ENCODE measurements at regions not wholly inside any gene's neighbourhood (a gene's known extent, or its start where the extent isn't known, plus 50 kb on each side); places are given as distances from the start of the nearest gene placed in this dataset.

GRCh38 chr5:32933692-32934091 is 222.6 kb downstream of the NPR3 start:
- no peak for DNase-seq (ENCODE audit: low read depth, low spot score)
- no peaks in the 10 kb centered on the region for H3K9me1 ChIP-seq (ENCODE audit: control insufficient read depth, extremely low read depth, insufficient read depth, low read length)

DNA sequence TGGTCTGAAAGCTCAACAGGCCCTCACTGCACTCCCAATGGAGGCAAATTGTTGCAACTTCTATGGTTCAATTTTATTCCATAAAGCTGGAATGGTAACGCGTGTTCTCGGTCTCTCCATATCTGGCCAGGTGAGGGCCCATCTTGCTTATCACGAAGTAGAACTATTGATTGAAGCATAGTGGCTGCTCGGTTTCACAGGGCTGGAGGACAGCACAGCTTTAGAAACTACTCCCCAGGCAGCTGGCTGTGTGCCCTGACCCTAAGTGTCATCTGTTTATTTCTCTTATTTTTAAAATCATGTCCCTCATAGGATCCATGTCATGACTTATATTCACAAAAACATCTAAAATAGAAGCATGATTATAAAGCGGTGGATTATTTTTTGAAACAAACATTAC is 223.4 kb downstream of the NPR3 start:
- no peak overlapping the region for H3K9ac ChIP-seq (ENCODE audit: control insufficient read depth, extremely low read depth, insufficient read depth, low read length)
- H3K27me3 ChIP-seq (ENCODE audit: control insufficient read depth, extremely low read depth, insufficient read depth, low read length): no peaks in the 10 kb centered on the region
- H3K4me1 ChIP-seq (ENCODE audit: control insufficient read depth, extremely low read depth, insufficient read depth, low read length): no peaks in the 10 kb centered on the region
- H3K79me2 ChIP-seq (ENCODE audit: control insufficient read depth, insufficient read depth, low read length): no peaks in the 10 kb centered on the region
- H3K4me2 ChIP-seq (ENCODE audit: control insufficient read depth, extremely low read depth, insufficient read depth, low read depth, low read length): no peak overlapping the region
- dilution Hi-C loops (cut with MboI; ENCODE audit: extremely low pct_ligation_motif_present, low sequenced_read_pairs): no loop called here
- H4K20me1 ChIP-seq (ENCODE audit: control insufficient read depth, extremely low read depth, insufficient read depth, low read length): no peaks in the 10 kb centered on the region
- no peaks in the 10 kb centered on the region for H3K9me3 ChIP-seq (ENCODE audit: control insufficient read depth, low read depth, low read length)
- no peaks in the 10 kb centered on the region for H3K9me1 ChIP-seq (ENCODE audit: control insufficient read depth, extremely low read depth, insufficient read depth, low read length)
- no peak overlapping the region for H2AFZ ChIP-seq (ENCODE audit: control insufficient read depth, low read length)
- DNase-seq (ENCODE audit: low read depth, low spot score): no peak
- TF ChIP-seq EZH2 (IDR thresholded peaks at IDR 0.05; ENCODE audit: low read length): no peak
- H3K36me3 ChIP-seq (ENCODE audit: control insufficient read depth in 2 of 2, extremely low read depth in 1 of 2, insufficient read depth in 2 of 2, low read length in 2 of 2): no peaks in the 10 kb centered on the region
- H3K4me3 ChIP-seq (ENCODE audit: control insufficient read depth in 2 of 3, extremely low read depth in 1 of 3, insufficient read depth in 2 of 3, low read depth in 1 of 3, low read length in 3 of 3): no peak overlapping the region
- H3K27ac ChIP-seq (ENCODE audit: control insufficient read depth, insufficient read depth, low read length): no peak overlapping the region
- FAIRE-seq: no peak

More at GRCh38 chr5:32933692-32934091, 222.6 kb downstream of the NPR3 start:
- no peak for FAIRE-seq
- H3K4me1 ChIP-seq (ENCODE audit: control insufficient read depth, extremely low read depth, insufficient read depth, low read length): no peaks in the 10 kb centered on the region
- H3K4me3 ChIP-seq (ENCODE audit: control insufficient read depth in 2 of 3, extremely low read depth in 1 of 3, insufficient read depth in 2 of 3, low read depth in 1 of 3, low read length in 3 of 3): no peak overlapping the region
- H3K9ac ChIP-seq (ENCODE audit: control insufficient read depth, extremely low read depth, insufficient read depth, low read length): no peak overlapping the region
- no peak for TF ChIP-seq EZH2 (IDR thresholded peaks at IDR 0.05; ENCODE audit: low read length)
- TF ChIP-seq, protein P1, sequence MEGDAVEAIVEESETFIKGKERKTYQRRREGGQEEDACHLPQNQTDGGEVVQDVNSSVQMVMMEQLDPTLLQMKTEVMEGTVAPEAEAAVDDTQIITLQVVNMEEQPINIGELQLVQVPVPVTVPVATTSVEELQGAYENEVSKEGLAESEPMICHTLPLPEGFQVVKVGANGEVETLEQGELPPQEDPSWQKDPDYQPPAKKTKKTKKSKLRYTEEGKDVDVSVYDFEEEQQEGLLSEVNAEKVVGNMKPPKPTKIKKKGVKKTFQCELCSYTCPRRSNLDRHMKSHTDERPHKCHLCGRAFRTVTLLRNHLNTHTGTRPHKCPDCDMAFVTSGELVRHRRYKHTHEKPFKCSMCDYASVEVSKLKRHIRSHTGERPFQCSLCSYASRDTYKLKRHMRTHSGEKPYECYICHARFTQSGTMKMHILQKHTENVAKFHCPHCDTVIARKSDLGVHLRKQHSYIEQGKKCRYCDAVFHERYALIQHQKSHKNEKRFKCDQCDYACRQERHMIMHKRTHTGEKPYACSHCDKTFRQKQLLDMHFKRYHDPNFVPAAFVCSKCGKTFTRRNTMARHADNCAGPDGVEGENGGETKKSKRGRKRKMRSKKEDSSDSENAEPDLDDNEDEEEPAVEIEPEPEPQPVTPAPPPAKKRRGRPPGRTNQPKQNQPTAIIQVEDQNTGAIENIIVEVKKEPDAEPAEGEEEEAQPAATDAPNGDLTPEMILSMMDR (optimal IDR thresholded peaks at IDR 0.05 in 1 of 3, IDR thresholded peaks at IDR 0.05 in 1 of 3, conservative IDR thresholded peaks at IDR 0.05 in 1 of 3; ENCODE audit: extremely low read depth in 1 of 3, insufficient read depth in 2 of 3, low read length in 3 of 3): no peak
- H3K79me2 ChIP-seq (ENCODE audit: control insufficient read depth, insufficient read depth, low read length): no peaks in the 10 kb centered on the region
- H2AFZ ChIP-seq (ENCODE audit: control insufficient read depth, low read length): no peak overlapping the region
- no peaks in the 10 kb centered on the region for H3K27me3 ChIP-seq (ENCODE audit: control insufficient read depth, extremely low read depth, insufficient read depth, low read length)
- no peaks in the 10 kb centered on the region for H3K9me3 ChIP-seq (ENCODE audit: control insufficient read depth, low read depth, low read length)
- no peak overlapping the region for H3K27ac ChIP-seq (ENCODE audit: control insufficient read depth, insufficient read depth, low read length)
- no peaks in the 10 kb centered on the region for H3K36me3 ChIP-seq (ENCODE audit: control insufficient read depth in 2 of 2, extremely low read depth in 1 of 2, insufficient read depth in 2 of 2, low read length in 2 of 2)
- H3K4me2 ChIP-seq (ENCODE audit: control insufficient read depth, extremely low read depth, insufficient read depth, low read depth, low read length): no peak overlapping the region
- dilution Hi-C loops (cut with MboI; ENCODE audit: extremely low pct_ligation_motif_present, low sequenced_read_pairs): no loop called here
- H4K20me1 ChIP-seq (ENCODE audit: control insufficient read depth, extremely low read depth, insufficient read depth, low read length): no peaks in the 10 kb centered on the region

DNA sequence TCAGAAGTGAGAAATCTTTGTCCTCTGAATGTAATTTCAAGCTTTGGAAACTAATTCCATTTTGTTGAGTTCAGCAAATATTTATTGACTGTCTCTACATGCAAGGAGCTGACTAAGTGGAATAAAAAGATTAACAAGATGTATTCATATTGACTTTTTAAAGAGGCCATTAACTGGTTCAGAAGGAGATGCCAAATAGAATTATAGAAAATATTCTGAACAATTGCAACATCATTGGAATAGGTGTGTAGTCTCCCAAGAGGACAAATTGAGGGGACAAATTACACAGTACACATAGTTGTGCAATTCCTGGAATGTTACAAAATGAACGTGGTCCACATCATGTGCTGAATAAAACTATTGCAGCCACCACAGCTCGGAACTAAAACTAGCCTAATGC is 224.2 kb downstream of the NPR3 start:
- Histone ChIP-seq H2AFZ (ENCODE audit: control insufficient read depth, low read length) (no peak overlapping the region), H3K27ac (ENCODE audit: control insufficient read depth, insufficient read depth, low read length) (no peak overlapping the region), H3K27me3 (ENCODE audit: control insufficient read depth, extremely low read depth, insufficient read depth, low read length) (no peaks in the 10 kb centered on the region), H3K4me3 (ENCODE audit: control insufficient read depth in 2 of 3, extremely low read depth in 1 of 3, insufficient read depth in 2 of 3, low read depth in 1 of 3, low read length in 3 of 3) (no peak overlapping the region), H3K36me3 (ENCODE audit: control insufficient read depth in 2 of 2, extremely low read depth in 1 of 2, insufficient read depth in 2 of 2, low read length in 2 of 2) (no peaks in the 10 kb centered on the region), H3K79me2 (ENCODE audit: control insufficient read depth, insufficient read depth, low read length) (no peaks in the 10 kb centered on the region), H3K9me3 (ENCODE audit: control insufficient read depth, low read depth, low read length) (no peaks in the 10 kb centered on the region), H4K20me1 (ENCODE audit: control insufficient read depth, extremely low read depth, insufficient read depth, low read length) (no peaks in the 10 kb centered on the region), H3K4me2 (ENCODE audit: control insufficient read depth, extremely low read depth, insufficient read depth, low read depth, low read length) (no peak overlapping the region), H3K9ac (ENCODE audit: control insufficient read depth, extremely low read depth, insufficient read depth, low read length) (no peak overlapping the region), H3K9me1 (ENCODE audit: control insufficient read depth, extremely low read depth, insufficient read depth, low read length) (no peaks in the 10 kb centered on the region), H3K4me1 (ENCODE audit: control insufficient read depth, extremely low read depth, insufficient read depth, low read length) (no peaks in the 10 kb centered on the region)
- dilution Hi-C loops (cut with MboI; ENCODE audit: extremely low pct_ligation_motif_present, low sequenced_read_pairs): no loop called here
- TF ChIP-seq EZH2 (IDR thresholded peaks at IDR 0.05; ENCODE audit: low read length): no peak
- TF ChIP-seq, protein P1 (optimal IDR thresholded peaks at IDR 0.05 in 1 of 3, IDR thresholded peaks at IDR 0.05 in 1 of 3, conservative IDR thresholded peaks at IDR 0.05 in 1 of 3; ENCODE audit: extremely low read depth in 1 of 3, insufficient read depth in 2 of 3, low read length in 3 of 3): no peak
- DNase-seq (ENCODE audit: low read depth, low spot score) (no peak), FAIRE-seq (no peak)
